Activated CD4-positive, alpha-beta T cell treated with anti-CD3 and anti-CD28 coated beads, Interleukin-2, amount 10 ng/mL, durations not matched to agents 7 days and 5 days (primary cell): ENCODE measurements at regions not wholly inside any gene's neighbourhood (a gene's known extent, or its start where the extent isn't known, plus 50 kb on each side); places are given as distances from the start of the nearest gene placed in this dataset.

Source experiments
- CTCF ChIA-PET: fragments of 350-600 bp; sonication (Branson Sonifier 250); formaldehyde crosslinking; loops from one replicate; lab custom pipeline; 2021; ENCODE audit warnings: antibody characterized with exemption; lab: Charles Lee
- POLR2A ChIA-PET: fragments of 350-600 bp; sonication (Branson Sonifier 250); formaldehyde crosslinking; loops from one replicate; lab custom pipeline; 2021; ENCODE audit warnings: antibody characterized with exemption; lab: Charles Lee
- DNase-seq: peaks from one replicate; pipeline ENCODE4 v3.0.0-alpha.2; 2020
- H3K27ac Mint-ChIP-seq: one replicate; pipeline ENCODE4 v1.8.0; 2021; ENCODE audit warnings: mild to moderate bottlenecking, moderate library complexity, mixed read lengths
- H3K27me3 Mint-ChIP-seq: one replicate; pipeline ENCODE4 v1.8.0; 2021; ENCODE audit warnings: mixed read lengths
- H3K36me3 Mint-ChIP-seq: one replicate; pipeline ENCODE4 v1.8.0; 2021; ENCODE audit warnings: low read depth, mixed read lengths
- H3K4me1 Mint-ChIP-seq: one replicate; pipeline ENCODE4 v1.8.0; 2021; ENCODE audit warnings: mixed read lengths
- H3K4me3 Mint-ChIP-seq: one replicate; pipeline ENCODE4 v1.8.0; 2021; ENCODE audit warnings: mild to moderate bottlenecking, moderate library complexity, mixed read lengths
- H3K9me3 Mint-ChIP-seq: one replicate; pipeline ENCODE4 v1.8.0; 2021; ENCODE audit warnings: mixed read lengths

DNA sequence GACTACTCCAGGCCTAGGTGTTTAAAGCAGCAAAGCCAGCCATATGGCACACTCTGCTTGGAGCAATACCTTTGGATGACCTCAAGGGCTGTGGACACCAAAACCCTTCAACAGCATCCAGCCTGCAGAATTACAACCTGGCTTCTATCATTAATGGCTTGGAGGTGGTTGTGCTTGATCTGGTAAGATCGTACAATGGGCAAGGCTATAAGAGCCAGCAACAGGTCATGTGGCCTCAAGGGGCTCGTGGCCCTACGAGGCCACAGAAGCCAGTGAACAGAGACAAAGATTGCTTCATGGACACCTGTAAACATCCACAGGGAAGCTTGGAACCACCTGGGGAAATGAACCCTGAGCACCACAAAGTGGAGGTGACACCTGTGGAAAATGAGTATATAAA, 657.3 kb downstream of the BCL11B start:
- ChIA-PET POLR2A (no interaction called here), CTCF (no interaction called here)
- H3K27ac Mint-ChIP-seq: no peak overlapping the region
- no peak overlapping the region for H3K4me3 Mint-ChIP-seq
- no peaks in the 10 kb centered on the region for H3K4me1 Mint-ChIP-seq
- H3K9me3 Mint-ChIP-seq: peaks cover 10% of the 10 kb centered on the region
- H3K27me3 Mint-ChIP-seq: no peaks in the 10 kb centered on the region
- H3K36me3 Mint-ChIP-seq: no peaks in the 10 kb centered on the region
- DNase-seq: no peak

DNA sequence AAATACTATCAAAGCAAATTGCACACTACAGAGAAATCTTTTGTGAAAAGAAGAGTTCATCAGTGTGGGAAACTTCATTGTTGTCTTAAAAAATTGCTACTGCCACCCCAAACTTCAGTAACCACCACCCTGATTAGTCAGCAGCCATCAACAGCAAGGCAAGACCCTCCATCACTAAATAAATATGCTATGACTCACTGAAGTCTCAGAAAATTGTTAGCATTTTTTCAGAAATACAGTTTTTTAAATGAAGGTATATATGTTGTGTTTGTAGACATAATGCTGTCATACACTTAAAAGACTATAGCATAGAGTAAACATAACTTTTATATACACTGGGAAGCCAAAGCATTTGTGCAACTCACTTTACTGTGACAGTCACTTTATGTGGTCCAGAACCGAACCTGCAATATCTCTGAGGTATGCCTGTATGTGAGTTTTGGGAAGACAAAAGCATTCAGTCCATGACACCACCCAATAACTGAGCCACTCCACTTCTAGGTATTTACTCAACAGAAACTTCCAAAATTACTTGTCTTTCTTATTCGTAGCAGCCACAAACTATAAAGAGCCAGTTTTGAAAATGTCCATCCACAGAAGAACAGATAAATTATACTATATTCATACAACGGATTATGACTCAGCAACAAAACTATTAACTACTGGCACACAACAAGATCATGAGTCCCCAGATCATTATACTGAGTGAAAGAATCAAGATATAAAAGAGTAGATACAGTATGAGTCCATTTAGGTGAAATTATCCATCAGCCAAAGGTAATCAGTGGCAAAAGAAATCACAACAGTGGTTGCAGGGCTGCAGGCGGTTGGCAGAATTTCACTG, 649.6 kb downstream of the BCL11B start:
- Mint-ChIP-seq H3K4me1 (no peaks in the 10 kb centered on the region), H3K4me3 (no peak overlapping the region), H3K27me3 (no peaks in the 10 kb centered on the region), H3K9me3 (peaks cover 17% of the 10 kb centered on the region), H3K36me3 (peaks cover 3% of the 10 kb centered on the region), H3K27ac (no peak overlapping the region)
- POLR2A ChIA-PET: no interaction called here
- no peak for DNase-seq
- CTCF ChIA-PET: no interaction called here

DNA sequence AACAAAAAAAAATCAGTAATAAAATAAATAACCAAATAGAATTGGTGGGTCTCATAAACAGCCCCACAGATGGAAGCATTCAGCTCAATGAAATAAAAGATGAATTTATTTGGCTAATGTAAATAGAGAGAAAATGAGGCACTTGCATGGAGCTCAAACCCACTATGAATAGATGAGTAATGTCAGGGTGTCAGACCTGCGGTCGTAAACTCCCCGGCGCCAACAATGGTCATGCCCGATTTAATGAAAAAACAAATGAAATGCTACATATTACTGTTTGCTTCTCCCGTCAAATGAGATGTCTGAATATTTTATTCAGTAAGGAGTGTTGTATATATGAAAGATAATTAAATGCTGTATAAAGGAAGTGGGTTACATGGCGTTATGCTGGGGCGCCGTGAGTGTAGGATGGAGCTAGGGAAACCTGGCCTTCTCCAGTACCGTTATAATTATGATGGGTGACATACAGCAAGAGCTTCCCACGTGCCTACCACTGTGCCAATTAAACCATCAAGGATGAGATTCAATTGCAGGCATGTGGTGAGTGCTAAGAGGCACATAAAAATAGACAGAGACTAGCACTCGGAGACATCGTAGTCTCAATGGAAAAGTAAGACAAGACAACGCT, 648.1 kb downstream of the BCL11B start:
- DNase-seq: no peak
- Mint-ChIP-seq H3K9me3 (peaks cover 18% of the 10 kb centered on the region), H3K4me3 (no peak overlapping the region), H3K36me3 (peaks cover 3% of the 10 kb centered on the region), H3K27me3 (no peaks in the 10 kb centered on the region), H3K4me1 (no peaks in the 10 kb centered on the region), H3K27ac (no peak overlapping the region)
- ChIA-PET POLR2A (interaction anchor here (0.7 kb wide), 1 partner anchor 21 kb away, joined by 3 read pairs; no protein-coding TSS in a partner anchor), CTCF (no interaction called here)

DNA sequence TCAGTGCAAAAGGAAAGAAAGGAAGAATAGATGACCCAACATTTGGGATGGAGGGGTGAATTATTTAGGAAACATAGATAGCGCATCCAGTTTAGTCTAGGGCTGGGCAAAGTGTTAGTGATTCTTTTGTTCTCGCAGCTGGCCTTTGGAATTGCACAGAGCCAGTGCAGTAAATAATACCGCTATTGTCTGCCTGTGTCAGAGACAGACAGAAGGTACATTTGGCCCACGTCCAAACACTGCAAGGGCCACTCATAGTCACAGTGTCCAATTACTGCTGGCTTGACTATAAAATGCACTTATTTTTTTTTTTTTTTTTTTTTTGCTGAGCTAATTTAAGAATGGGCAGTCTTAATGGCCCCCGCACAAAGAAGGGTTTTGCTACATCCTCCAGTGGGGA, 638.6 kb downstream of the BCL11B start:
- Mint-ChIP-seq H3K27ac (no peak overlapping the region), H3K36me3 (no peaks in the 10 kb centered on the region), H3K9me3 (no peaks in the 10 kb centered on the region), H3K4me1 (no peaks in the 10 kb centered on the region), H3K4me3 (no peak overlapping the region), H3K27me3 (no peaks in the 10 kb centered on the region)
- ChIA-PET CTCF (no interaction called here), POLR2A (no interaction called here)
- no peak for DNase-seq

DNA sequence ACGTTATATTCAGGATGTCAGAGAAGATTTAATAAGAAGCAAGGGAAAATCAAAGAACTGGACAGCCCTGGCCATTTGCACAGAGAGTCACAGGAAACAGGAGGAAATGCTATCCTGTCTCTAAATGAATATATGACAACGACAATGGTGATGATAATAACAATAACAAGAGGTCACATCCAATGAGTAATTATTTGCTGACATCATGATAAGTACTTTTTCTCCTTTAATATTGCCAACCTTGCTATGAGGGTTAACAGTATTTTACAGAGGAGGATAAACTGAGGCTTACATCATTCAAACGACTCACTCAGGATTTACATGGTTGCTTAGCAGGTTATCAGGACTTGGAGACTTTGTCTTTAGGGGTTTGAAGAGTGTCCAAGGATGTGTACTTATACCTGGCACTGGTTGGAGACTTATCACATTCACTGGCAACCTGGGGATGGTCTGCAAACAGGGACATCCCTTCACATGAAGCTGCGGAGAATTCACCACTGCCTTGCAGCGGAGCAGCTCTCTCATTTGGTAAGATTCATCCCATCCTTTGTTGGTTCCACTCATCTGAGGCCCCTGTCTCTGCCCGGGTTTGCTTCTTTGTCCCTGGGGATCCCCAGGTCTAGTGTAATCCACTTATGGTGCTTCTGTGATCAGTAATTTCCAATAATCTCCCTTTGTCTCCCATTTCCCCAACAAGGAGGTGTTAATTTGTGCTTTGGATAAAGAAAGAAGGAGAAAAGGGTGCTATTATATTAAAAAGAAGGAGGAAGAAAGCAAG, 637.8 kb downstream of the BCL11B start:
- CTCF ChIA-PET: no interaction called here
- Mint-ChIP-seq H3K27ac (no peak overlapping the region), H3K4me3 (no peak overlapping the region), H3K9me3 (no peaks in the 10 kb centered on the region), H3K27me3 (no peaks in the 10 kb centered on the region), H3K36me3 (no peaks in the 10 kb centered on the region), H3K4me1 (no peaks in the 10 kb centered on the region)
- DNase-seq: no peak
- POLR2A ChIA-PET: no interaction called here

DNA sequence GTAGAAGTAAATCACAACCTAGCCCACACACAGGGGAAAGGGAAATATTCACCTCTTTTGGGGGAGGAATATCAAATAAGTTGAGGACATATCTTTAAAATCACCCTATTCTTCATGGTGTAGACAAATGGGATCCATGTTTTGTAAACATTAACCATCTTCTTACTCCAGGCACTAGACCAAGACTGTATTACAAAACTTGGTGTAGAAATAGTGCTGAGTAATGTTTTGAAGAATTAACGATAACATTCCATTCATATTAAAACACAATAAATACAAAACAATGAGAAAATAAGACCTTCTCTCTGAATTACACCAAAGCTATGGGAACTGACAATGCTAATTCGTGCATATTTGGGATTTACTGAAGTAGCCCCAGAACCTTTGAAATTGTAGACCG, 633.6 kb downstream of the BCL11B start:
- H3K36me3 Mint-ChIP-seq: no peaks in the 10 kb centered on the region
- H3K27ac Mint-ChIP-seq: no peak overlapping the region
- ChIA-PET CTCF (no interaction called here), POLR2A (no interaction called here)
- H3K4me3 Mint-ChIP-seq: no peak overlapping the region
- H3K27me3 Mint-ChIP-seq: no peaks in the 10 kb centered on the region
- H3K9me3 Mint-ChIP-seq: peaks cover 2% of the 10 kb centered on the region
- DNase-seq: no peak
- no peaks in the 10 kb centered on the region for H3K4me1 Mint-ChIP-seq

DNA sequence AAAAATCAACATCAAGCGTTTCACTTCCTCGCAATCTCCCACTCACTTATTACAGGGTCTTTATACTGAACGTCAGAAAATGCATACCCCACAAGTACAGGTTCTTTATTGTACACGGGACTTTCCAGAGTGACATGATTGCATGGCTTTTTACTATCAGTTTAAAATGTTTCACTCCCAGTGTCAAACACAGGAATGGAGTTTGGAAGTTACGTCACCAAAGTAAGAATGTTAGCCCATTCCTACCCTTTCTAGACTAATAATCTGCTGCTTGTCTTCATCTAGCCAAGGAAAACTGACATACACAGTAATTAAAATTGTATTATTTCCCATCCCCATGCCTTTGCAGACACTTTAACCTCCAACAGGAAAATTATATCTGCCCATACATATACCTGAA, 624.2 kb downstream of the BCL11B start:
- CTCF ChIA-PET: no interaction called here
- H3K9me3 Mint-ChIP-seq: peaks cover 6% of the 10 kb centered on the region
- no peaks in the 10 kb centered on the region for H3K36me3 Mint-ChIP-seq
- H3K27ac Mint-ChIP-seq: no peak overlapping the region
- H3K27me3 Mint-ChIP-seq: no peaks in the 10 kb centered on the region
- H3K4me1 Mint-ChIP-seq: no peaks in the 10 kb centered on the region
- no peak overlapping the region for H3K4me3 Mint-ChIP-seq
- DNase-seq: no peak
- POLR2A ChIA-PET: no interaction called here

DNA sequence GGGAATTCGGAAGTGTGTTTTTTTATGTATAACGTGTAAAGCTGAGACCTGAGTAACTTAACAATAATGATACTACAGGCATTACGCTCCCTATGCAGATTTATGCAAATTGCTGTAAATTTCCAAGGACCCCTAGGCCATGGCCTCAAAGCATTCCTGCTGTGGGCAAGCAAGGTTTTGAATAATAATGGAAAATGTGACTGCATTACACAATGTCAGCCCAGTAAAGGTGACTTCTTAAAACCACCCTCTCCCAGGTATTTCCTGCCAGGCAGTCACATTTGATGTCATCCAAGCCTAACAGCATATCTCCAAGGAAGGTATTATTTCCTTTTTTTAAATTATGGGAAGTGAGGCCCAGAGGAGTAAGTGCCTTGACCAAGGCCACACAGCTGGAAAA, 621.0 kb downstream of the BCL11B start:
- DNase-seq: no peak
- Mint-ChIP-seq H3K9me3 (peaks cover 8% of the 10 kb centered on the region), H3K4me1 (no peaks in the 10 kb centered on the region), H3K27ac (no peak overlapping the region), H3K27me3 (no peaks in the 10 kb centered on the region), H3K4me3 (no peak overlapping the region), H3K36me3 (peaks cover under 1% of the 10 kb centered on the region)
- ChIA-PET CTCF (interaction anchor here (1.0 kb wide), 1 partner anchor 22 kb away, joined by 3 read pairs; no protein-coding TSS in a partner anchor), POLR2A (no interaction called here)

DNA sequence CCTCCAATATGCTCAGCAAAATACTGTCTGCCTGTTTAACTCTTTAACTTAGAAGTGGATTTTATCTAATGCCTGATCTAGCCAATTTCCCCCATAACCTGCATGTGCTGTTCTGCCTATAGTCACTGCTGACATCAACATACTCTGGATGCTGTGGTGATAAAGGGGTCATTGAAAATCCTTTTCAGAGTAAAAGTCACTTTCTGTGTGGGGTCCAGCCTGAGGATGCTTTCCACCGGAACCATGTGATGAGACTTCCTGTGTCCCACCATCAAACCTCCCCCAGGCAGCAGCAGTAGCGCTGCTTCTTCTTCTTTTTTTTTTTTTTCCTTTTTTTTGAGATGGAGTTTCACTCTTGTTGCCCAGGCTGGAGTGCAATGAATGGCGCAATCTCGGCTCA, 607.0 kb downstream of the BCL11B start:
- no peak for DNase-seq
- Mint-ChIP-seq H3K27me3 (peaks cover 4% of the 10 kb centered on the region), H3K4me1 (no peaks in the 10 kb centered on the region), H3K27ac (no peak overlapping the region), H3K36me3 (no peaks in the 10 kb centered on the region), H3K9me3 (no peaks in the 10 kb centered on the region), H3K4me3 (no peak overlapping the region)
- POLR2A ChIA-PET: no interaction called here
- CTCF ChIA-PET: interaction anchor here (0.9 kb wide), 1 partner anchor 38 kb away, joined by 3 read pairs; no protein-coding TSS in a partner anchor

DNA sequence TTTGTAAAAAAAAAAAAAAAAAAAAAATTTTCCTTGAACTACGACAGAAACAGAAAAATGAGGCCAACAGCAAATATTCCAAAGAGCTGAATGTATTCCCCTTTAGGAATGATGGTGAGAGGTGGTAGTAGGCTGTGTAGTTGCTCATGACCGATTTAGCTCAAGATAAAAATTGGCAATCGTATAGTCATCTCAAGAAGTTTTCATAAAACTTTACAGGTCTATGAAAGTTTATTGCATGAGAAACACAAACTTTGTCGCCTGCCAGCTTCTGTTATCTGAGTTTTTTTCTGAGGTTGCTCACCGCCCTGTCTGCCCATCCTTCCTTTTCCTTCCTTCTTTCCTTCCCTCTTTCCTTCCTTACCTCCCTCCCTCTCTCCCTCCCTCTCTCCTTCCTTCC, 605.5 kb downstream of the BCL11B start:
- ChIA-PET CTCF (interaction anchor here (0.6 kb wide), 1 partner anchor 61 kb away, joined by 3 read pairs; no protein-coding TSS in a partner anchor), POLR2A (interaction anchor here (0.7 kb wide), 1 partner anchor 685 kb away, joined by 3 read pairs; no protein-coding TSS in a partner anchor)
- H3K36me3 Mint-ChIP-seq: no peaks in the 10 kb centered on the region
- no peak overlapping the region for H3K27ac Mint-ChIP-seq
- H3K27me3 Mint-ChIP-seq: peaks cover 4% of the 10 kb centered on the region
- H3K4me3 Mint-ChIP-seq: no peak overlapping the region
- H3K9me3 Mint-ChIP-seq: no peaks in the 10 kb centered on the region
- no peaks in the 10 kb centered on the region for H3K4me1 Mint-ChIP-seq
- no peak for DNase-seq

DNA sequence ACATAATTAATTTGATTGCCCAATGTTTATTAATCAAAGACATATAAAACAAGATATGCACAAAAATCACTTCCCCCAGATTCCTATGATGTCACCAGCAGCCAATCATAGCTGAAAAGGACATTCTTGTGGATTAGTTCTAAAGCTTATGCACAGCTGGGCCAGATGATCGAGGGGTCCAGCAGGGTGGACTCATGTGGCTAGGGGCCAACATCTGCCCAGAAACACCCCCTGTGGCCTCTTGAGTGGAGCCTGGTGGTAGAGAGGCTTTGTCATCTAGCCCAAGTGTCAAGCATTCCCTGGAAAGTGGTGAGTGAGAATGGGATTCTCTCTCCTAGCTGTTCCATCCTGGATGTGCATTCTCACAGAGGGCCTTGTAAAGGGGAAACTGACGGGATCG, 590.0 kb downstream of the BCL11B start:
- Mint-ChIP-seq H3K4me1 (no peaks in the 10 kb centered on the region), H3K9me3 (peaks cover 14% of the 10 kb centered on the region), H3K27me3 (no peaks in the 10 kb centered on the region), H3K36me3 (peaks cover 4% of the 10 kb centered on the region), H3K4me3 (no peak overlapping the region), H3K27ac (no peak overlapping the region)
- POLR2A ChIA-PET: no interaction called here
- CTCF ChIA-PET: interaction anchor here (0.6 kb wide), 1 partner anchor 10 kb away, joined by 3 read pairs; no protein-coding TSS in a partner anchor
- DNase-seq: no peak

DNA sequence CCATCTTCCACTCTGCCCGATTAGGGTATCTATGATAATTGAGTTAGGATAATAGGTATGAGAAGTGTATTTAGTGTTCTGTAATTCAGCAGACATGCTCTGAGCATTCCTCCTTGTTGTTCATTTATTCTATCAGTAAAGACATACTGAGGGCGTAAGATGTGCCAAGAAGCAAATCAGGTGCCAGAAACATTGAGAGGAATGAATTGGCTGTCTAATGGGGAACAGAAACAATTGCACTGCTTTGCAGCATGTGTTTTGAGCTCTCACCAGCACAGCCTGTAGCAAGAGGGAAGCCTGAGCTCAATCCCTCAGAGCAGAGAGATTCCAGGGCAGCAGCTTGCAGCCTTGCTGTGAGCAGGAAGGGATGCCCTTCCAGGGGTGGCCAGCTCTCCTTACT, 589.3 kb downstream of the BCL11B start:
- peaks cover 12% of the 10 kb centered on the region for H3K9me3 Mint-ChIP-seq
- no peak for DNase-seq
- CTCF ChIA-PET: no interaction called here
- H3K4me1 Mint-ChIP-seq: no peaks in the 10 kb centered on the region
- POLR2A ChIA-PET: no interaction called here
- no peaks in the 10 kb centered on the region for H3K27me3 Mint-ChIP-seq
- peaks cover 4% of the 10 kb centered on the region for H3K36me3 Mint-ChIP-seq
- H3K4me3 Mint-ChIP-seq: no peak overlapping the region
- no peak overlapping the region for H3K27ac Mint-ChIP-seq

DNA sequence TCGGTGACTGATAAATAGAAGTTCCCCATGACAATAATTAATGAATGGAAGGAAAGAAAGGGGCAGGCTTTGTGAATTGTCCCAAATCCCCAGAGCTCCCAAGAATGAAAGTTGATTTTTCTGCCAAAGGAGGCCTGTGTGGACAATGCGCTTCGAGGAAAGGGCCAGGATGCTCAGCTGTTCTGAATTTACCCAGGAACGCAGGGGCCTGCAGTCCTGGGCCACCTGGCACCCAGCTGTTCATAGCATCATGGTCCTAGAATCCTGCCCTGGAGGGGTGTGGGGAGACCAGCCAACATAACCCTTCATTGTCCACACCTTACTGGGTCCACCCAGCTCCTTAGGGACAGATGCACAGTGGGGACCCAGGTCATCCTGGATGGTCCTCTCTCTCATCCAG, 587.5 kb downstream of the BCL11B start:
- DNase-seq: no peak
- Mint-ChIP-seq H3K4me3 (no peak overlapping the region), H3K27me3 (no peaks in the 10 kb centered on the region), H3K27ac (no peak overlapping the region), H3K36me3 (no peaks in the 10 kb centered on the region), H3K4me1 (no peaks in the 10 kb centered on the region), H3K9me3 (peaks cover 8% of the 10 kb centered on the region)
- CTCF ChIA-PET: no interaction called here
- POLR2A ChIA-PET: no interaction called here
